ENCODE measurements at regions not wholly inside any gene's neighbourhood (a gene's known extent, or its start where the extent isn't known, plus 50 kb on each side); places are given as distances from the start of the nearest gene placed in this dataset.
"Not testable (repeated sequence)": the region's sequence is repeated elsewhere in the genome, so short reads cannot be mapped to it uniquely, and the experiment has no call there.

DNA sequence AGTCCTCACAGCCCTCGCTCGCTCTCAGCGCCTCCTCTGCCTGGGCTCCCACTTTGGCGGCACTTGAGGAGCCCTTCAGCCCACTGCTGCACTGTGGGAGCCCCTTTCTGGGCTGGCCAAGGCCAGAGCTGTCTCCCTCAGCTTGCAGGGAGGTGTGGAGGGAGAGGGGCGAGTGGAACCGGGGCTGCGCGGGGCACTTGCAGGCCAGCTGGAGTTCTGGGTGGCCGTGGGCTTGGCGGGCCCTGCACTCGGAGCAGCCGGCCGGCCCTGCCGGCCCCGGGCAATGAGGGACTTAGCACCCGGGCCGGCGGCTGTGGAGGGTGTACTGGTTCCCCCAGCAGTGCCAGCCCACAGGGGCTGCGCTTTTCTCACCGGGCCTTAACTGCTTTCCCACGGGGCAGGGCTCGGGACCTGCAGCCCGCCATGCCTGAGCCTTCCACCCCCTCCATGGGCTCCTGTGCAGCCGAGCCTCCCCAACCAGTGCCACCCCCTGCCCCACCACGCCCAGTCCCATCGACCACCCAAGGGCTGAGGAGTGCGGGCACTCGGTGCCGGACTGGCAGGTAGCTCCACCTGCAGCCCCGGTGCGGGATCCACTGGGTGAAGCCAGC, 584.1 kb upstream of the KLF12 start:
- TF ChIP-seq, protein P1, sequence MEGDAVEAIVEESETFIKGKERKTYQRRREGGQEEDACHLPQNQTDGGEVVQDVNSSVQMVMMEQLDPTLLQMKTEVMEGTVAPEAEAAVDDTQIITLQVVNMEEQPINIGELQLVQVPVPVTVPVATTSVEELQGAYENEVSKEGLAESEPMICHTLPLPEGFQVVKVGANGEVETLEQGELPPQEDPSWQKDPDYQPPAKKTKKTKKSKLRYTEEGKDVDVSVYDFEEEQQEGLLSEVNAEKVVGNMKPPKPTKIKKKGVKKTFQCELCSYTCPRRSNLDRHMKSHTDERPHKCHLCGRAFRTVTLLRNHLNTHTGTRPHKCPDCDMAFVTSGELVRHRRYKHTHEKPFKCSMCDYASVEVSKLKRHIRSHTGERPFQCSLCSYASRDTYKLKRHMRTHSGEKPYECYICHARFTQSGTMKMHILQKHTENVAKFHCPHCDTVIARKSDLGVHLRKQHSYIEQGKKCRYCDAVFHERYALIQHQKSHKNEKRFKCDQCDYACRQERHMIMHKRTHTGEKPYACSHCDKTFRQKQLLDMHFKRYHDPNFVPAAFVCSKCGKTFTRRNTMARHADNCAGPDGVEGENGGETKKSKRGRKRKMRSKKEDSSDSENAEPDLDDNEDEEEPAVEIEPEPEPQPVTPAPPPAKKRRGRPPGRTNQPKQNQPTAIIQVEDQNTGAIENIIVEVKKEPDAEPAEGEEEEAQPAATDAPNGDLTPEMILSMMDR (optimal IDR thresholded peaks at IDR 0.05 in 1 of 3, IDR thresholded peaks at IDR 0.05 in 1 of 3, conservative IDR thresholded peaks at IDR 0.05 in 1 of 3; ENCODE audit: extremely low read depth in 1 of 3, insufficient read depth in 2 of 3, low read length in 3 of 3): not testable (repeated sequence)
- TF ChIP-seq EZH2 (IDR thresholded peaks at IDR 0.05; ENCODE audit: low read length): not testable (repeated sequence)
